HEK293 (cell line): ENCODE measurements at regions not wholly inside any gene's neighbourhood (a gene's known extent, or its start where the extent isn't known, plus 50 kb on each side); places are given as distances from the start of the nearest gene placed in this dataset.
A peak's percentile ranks its signal among the peaks of the same experiment; 100 is the strongest.

Source experiments
- CTCF ChIA-PET: fragments of 350-600 bp; formaldehyde crosslinking; extraction: SDS; loops from one replicate; lab custom pipeline; 2021; ENCODE audit warnings: antibody characterized with exemption; lab: Yijun Ruan, JAX
- POLR2A ChIA-PET: fragments of 300-600 bp; formaldehyde crosslinking; extraction: SDS; loops from one replicate; lab custom pipeline; 2020; ENCODE audit warnings: antibody characterized with exemption, inconsistent platforms; lab: Yijun Ruan, JAX
- H3K27ac ChIP-seq: fragments of 200-500 bp; sonication (Bioruptor generic); 2 replicates; pipeline ENCODE4 v1.5.1; 2014; ENCODE audit warnings: low read depth, low read length, control low read depth, inconsistent platforms; ENCODE audit errors: extremely low read depth
- H3K36me3 ChIP-seq, 2 experiments: fragments of 200-500 bp in 1 of 2; sonication (Bioruptor generic) in 1 of 2; 1 replicate in 1 of 2; 2 replicates in 1 of 2; pipeline ENCODE4 v1.5.1; 2014 to 2017; ENCODE audit warnings: inconsistent platforms in 2 of 2, low read length in 2 of 2; ENCODE audit not compliant: control insufficient read depth in 2 of 2, insufficient read depth in 1 of 2
- H3K4me1 ChIP-seq: fragments of 200-500 bp; sonication (Bioruptor generic); 2 replicates; pipeline ENCODE4 v1.5.1; 2014; ENCODE audit warnings: mild to moderate bottlenecking, low read length, inconsistent platforms; ENCODE audit not compliant: control insufficient read depth, insufficient read depth
- H3K4me3 ChIP-seq: 2 replicates; pipeline ENCODE4 v1.5.1; 2011; ENCODE audit warnings: low read depth, mild to moderate bottlenecking, control low read depth, low read length, moderate library complexity
- H3K9me3 ChIP-seq: fragments of 200-500 bp; sonication (Bioruptor generic); 2 replicates; pipeline ENCODE4 v1.5.1; 2014; ENCODE audit warnings: low read depth, low read length, inconsistent platforms; ENCODE audit not compliant: control insufficient read depth, insufficient read depth
- BCL11B ChIP-seq: fragments of 450-650 bp; formaldehyde crosslinking; IDR thresholded peaks from 2 replicates; pipeline ENCODE4 v1.5.1; 2016; ENCODE audit warnings: low read depth, missing biosample characterization, missing genetic modification characterization
- HIC1 ChIP-seq: fragments of 450-650 bp; formaldehyde crosslinking; IDR thresholded peaks from 2 replicates; pipeline ENCODE4 v1.5.1; 2016; ENCODE audit warnings: missing biosample characterization, missing genetic modification characterization
- KLF10 ChIP-seq: fragments of 450-650 bp; IDR thresholded peaks from 2 replicates; pipeline ENCODE4 v1.5.1; 2018; ENCODE audit warnings: missing biosample characterization, mild to moderate bottlenecking, missing genetic modification characterization
- RBAK ChIP-seq: fragments of 450-650 bp; formaldehyde crosslinking; IDR thresholded peaks from 2 replicates; pipeline ENCODE4 v1.5.1; 2016; ENCODE audit warnings: missing biosample characterization, missing genetic modification characterization
- SETDB1 ChIP-seq: IDR thresholded peaks from one replicate; pipeline ENCODE4 v1.6.1; 2017; ENCODE audit warnings: mild to moderate bottlenecking, low read length, moderate library complexity, mixed read lengths; ENCODE audit not compliant: insufficient read length
- TCF7L2 ChIP-seq: IDR thresholded peaks from 2 replicates; pipeline ENCODE4 v1.6.1; 2011; ENCODE audit warnings: low read depth, mild to moderate bottlenecking, inconsistent platforms, low read length, moderate library complexity, borderline replicate concordance
- TRIM28 ChIP-seq: IDR thresholded peaks from 2 replicates; pipeline ENCODE4 v1.6.1; 2011; ENCODE audit warnings: low read length, control low read depth, borderline replicate concordance
- ZBTB11 ChIP-seq: fragments of 450-650 bp; formaldehyde crosslinking; conservative IDR thresholded peaks from 2 replicates; pipeline ENCODE4 v1.5.1; 2016; ENCODE audit warnings: low read depth, missing biosample characterization, missing genetic modification characterization
- ZFP37 ChIP-seq: fragments of 450-650 bp; formaldehyde crosslinking; IDR thresholded peaks from 2 replicates; pipeline ENCODE4 v1.5.1; 2016; ENCODE audit warnings: missing biosample characterization, missing genetic modification characterization
- ZNF10 ChIP-seq: fragments of 450-650 bp; formaldehyde crosslinking; IDR thresholded peaks from 2 replicates; pipeline ENCODE4 v1.5.1; 2017; ENCODE audit warnings: missing biosample characterization, missing genetic modification characterization
- ZNF202 ChIP-seq: fragments of 450-650 bp; formaldehyde crosslinking; IDR thresholded peaks from 2 replicates; pipeline ENCODE4 v1.5.1; 2016; ENCODE audit warnings: missing biosample characterization, missing genetic modification characterization, borderline replicate concordance
- ZNF280C ChIP-seq: fragments of 450-650 bp; formaldehyde crosslinking; IDR thresholded peaks from 2 replicates; pipeline ENCODE4 v1.5.1; 2016; ENCODE audit warnings: missing biosample characterization, missing genetic modification characterization
- ZNF335 ChIP-seq: fragments of 450-650 bp; formaldehyde crosslinking; conservative IDR thresholded peaks from 2 replicates; pipeline ENCODE4 v1.5.1; 2016; ENCODE audit warnings: missing biosample characterization, missing genetic modification characterization
- ZNF37A ChIP-seq: fragments of 450-650 bp; IDR thresholded peaks from 2 replicates; pipeline ENCODE4 v1.5.1; 2018; ENCODE audit warnings: missing biosample characterization, missing genetic modification characterization
- ZNF426 ChIP-seq: fragments of 450-650 bp; formaldehyde crosslinking; IDR thresholded peaks from 2 replicates; pipeline ENCODE4 v1.5.1; 2017; ENCODE audit warnings: missing biosample characterization, missing genetic modification characterization, mild to moderate bottlenecking, inconsistent platforms, moderate library complexity
- ZNF488 ChIP-seq: fragments of 450-650 bp; formaldehyde crosslinking; IDR thresholded peaks from 2 replicates; pipeline ENCODE4 v1.5.1; 2016; ENCODE audit warnings: missing biosample characterization, missing genetic modification characterization
- ZNF529 ChIP-seq: fragments of 450-650 bp; formaldehyde crosslinking; IDR thresholded peaks from 2 replicates; pipeline ENCODE4 v1.5.1; 2017; ENCODE audit warnings: missing genetic modification characterization, missing biosample characterization; ENCODE audit not compliant: insufficient replicate concordance
- ZNF600 ChIP-seq: fragments of 450-650 bp; formaldehyde crosslinking; IDR thresholded peaks from 2 replicates; pipeline ENCODE4 v1.5.1; 2016; ENCODE audit warnings: missing biosample characterization, missing genetic modification characterization
- ZNF658 ChIP-seq: fragments of 450-650 bp; formaldehyde crosslinking; IDR thresholded peaks from 2 replicates; pipeline ENCODE4; 2016; ENCODE audit warnings: missing biosample characterization, missing genetic modification characterization
- ZNF692 ChIP-seq: fragments of 450-650 bp; formaldehyde crosslinking; IDR thresholded peaks from 2 replicates; pipeline ENCODE4 v1.5.1; 2016; ENCODE audit warnings: missing biosample characterization, missing genetic modification characterization
- ZNF704 ChIP-seq: fragments of 450-650 bp; formaldehyde crosslinking; IDR thresholded peaks from 2 replicates; pipeline ENCODE4 v1.5.1; 2016; ENCODE audit warnings: missing biosample characterization, missing genetic modification characterization
- ZNF768 ChIP-seq: fragments of 450-650 bp; formaldehyde crosslinking; IDR thresholded peaks from 2 replicates; pipeline ENCODE4 v1.5.1; 2018; ENCODE audit warnings: missing biosample characterization, mild to moderate bottlenecking, missing genetic modification characterization

- Histone ChIP-seq H3K36me3 (no peaks in the 10 kb centered on the region), H3K9me3 (no peaks in the 10 kb centered on the region)
- TF ChIP-seq ZNF488 (tag by site-specific recombination), result no peak
- TF ChIP-seq KLF10 (tag by site-specific recombination), result no peak
- 0 out of 2 replicates have a peak, but pooled peaks have one; percentile 40 for TF ChIP-seq TRIM28
- peak; percentile 73 for TF ChIP-seq SETDB1
- TF ChIP-seq, all 188 proteins: peak for 2
- ChIA-PET CTCF (no interaction called here), POLR2A (no interaction called here)
- no peak overlapping the region for H3K4me3 ChIP-seq
- H3K27ac ChIP-seq, result no peak overlapping the region
- H3K4me1 ChIP-seq, result no peaks in the 10 kb centered on the region
Measured at GRCh38 chr13:84847107-84847506, 952.1 kb downstream of the SLITRK6 start.

GRCh38 chr13:84845907-84846619 is 953.2 kb downstream of the SLITRK6 start:
- TF ChIP-seq TCF7L2 (no peak), HIC1 (no peak), ZNF768 (no peak), BCL11B (tag by site-specific recombination) (no peak), ZNF658 (tag by site-specific recombination) (no peak), ZNF529 (no peak), ZNF692 (tag by site-specific recombination) (no peak), ZNF280C (tag by site-specific recombination) (no peak), RBAK (tag by site-specific recombination) (no peak), ZNF600 (tag by site-specific recombination) (no peak), ZFP37 (tag by site-specific recombination) (no peak), ZNF335 (tag by site-specific recombination) (no peak), ZNF37A (tag by site-specific recombination) (no peak), ZBTB11 (tag by site-specific recombination) (no peak), ZNF10 (tag by site-specific recombination) (no peak), ZNF426 (no peak), ZNF704 (tag by site-specific recombination) (no peak), ZNF202 (tag by site-specific recombination) (no peak)
- no peaks in the 10 kb centered on the region for H3K9me3 ChIP-seq
- ChIA-PET POLR2A (no interaction called here), CTCF (interaction anchor here (0.6 kb wide), 1 partner anchor 960 kb away, joined by 3 read pairs; no protein-coding TSS in a partner anchor)
- H3K36me3 ChIP-seq, result no peaks in the 10 kb centered on the region
- H3K27ac ChIP-seq, result no peak overlapping the region
- H3K4me1 ChIP-seq, result no peaks in the 10 kb centered on the region
- no peak overlapping the region for H3K4me3 ChIP-seq
